IMR-90 (cell line): ENCODE measurements at regions not wholly inside any gene's neighbourhood (a gene's known extent, or its start where the extent isn't known, plus 50 kb on each side); places are given as distances from the start of the nearest gene placed in this dataset.
A peak's percentile ranks its signal among the peaks of the same experiment; 100 is the strongest.

ENCODE experiments used
- ATAC-seq: fragments of 200-7000 bp; cut with Tn5 transposase; 2 replicates; pipeline ENCODE4 v1.9.1; 2020; ENCODE audit warnings: low read depth, mild to moderate bottlenecking, moderate library complexity
- BruUV-seq: library from RNA; stranded (reverse); fragments of 400-500 nt; replicated peaks from 2 replicates; lab custom pipeline; 2021; lab: Mats Ljungman, UMichigan
- CTCF ChIA-PET: fragments of 300-600 bp; formaldehyde crosslinking; extraction: SDS; loops from one replicate; lab custom pipeline; 2021; ENCODE audit warnings: antibody characterized with exemption; lab: Yijun Ruan, JAX
- POLR2A ChIA-PET: fragments of 300-600 bp; sonication (Branson Sonifier 250); formaldehyde crosslinking; loops from one replicate; lab custom pipeline; 2022; ENCODE audit warnings: antibody characterized with exemption; ENCODE audit not compliant: unreplicated experiment; lab: Charles Lee
- DNase-seq: peaks from one replicate; pipeline ENCODE4 v3.0.0; 2013
- H2AFZ ChIP-seq: replicated peaks from 2 replicates; pipeline ENCODE3; 2013; ENCODE audit warnings: low read length, mild to moderate bottlenecking; ENCODE audit not compliant: poor library complexity
- H2AK5ac ChIP-seq: 2 replicates; pipeline ENCODE4 v1.6.1; 2013; ENCODE audit warnings: low read depth, low read length, inconsistent platforms
- H2AK9ac ChIP-seq: replicated peaks from 2 replicates; pipeline ENCODE3; 2013; ENCODE audit warnings: mild to moderate bottlenecking, low read depth, low read length, moderate library complexity; ENCODE audit not compliant: poor library complexity
- H2BK120ac ChIP-seq: 2 replicates; pipeline ENCODE4 v1.6.1; 2013; ENCODE audit warnings: low read depth, low read length, inconsistent platforms
- H2BK15ac ChIP-seq: 3 replicates; pipeline ENCODE4 v1.6.1; 2013; ENCODE audit warnings: low read depth, low read length, inconsistent platforms
- H2BK20ac ChIP-seq: 2 replicates; pipeline ENCODE4 v1.6.1; 2013; ENCODE audit warnings: low read depth, mild to moderate bottlenecking, inconsistent platforms, low read length, moderate library complexity
- H2BK5ac ChIP-seq: 2 replicates; pipeline ENCODE4 v1.6.1; 2013; ENCODE audit warnings: mild to moderate bottlenecking, low read depth, low read length, inconsistent platforms; ENCODE audit not compliant: poor library complexity, severe bottlenecking
- H3K14ac ChIP-seq: replicated peaks from 2 replicates; pipeline ENCODE4 v1.6.1; 2013; ENCODE audit warnings: low read depth, low read length, inconsistent platforms
- H3K18ac ChIP-seq: 2 replicates; pipeline ENCODE4 v1.6.1; 2013; ENCODE audit warnings: low read depth, low read length, control low read depth
- H3K23ac ChIP-seq: 2 replicates; pipeline ENCODE4 v1.6.1; 2013; ENCODE audit warnings: low read depth, low read length, inconsistent platforms
- H3K27ac ChIP-seq: 2 replicates; pipeline ENCODE4 v1.5.1; 2013; ENCODE audit warnings: mild to moderate bottlenecking, control low read depth, low read length; ENCODE audit not compliant: insufficient read depth
- H3K27me3 ChIP-seq: 2 replicates; pipeline ENCODE4 v1.6.1; 2013; ENCODE audit warnings: low read length; ENCODE audit not compliant: control insufficient read depth, insufficient read depth
- H3K36me3 ChIP-seq: 2 replicates; pipeline ENCODE4 v1.6.1; 2013; ENCODE audit warnings: low read length, mixed read lengths; ENCODE audit not compliant: control insufficient read depth, insufficient read depth
- H3K4ac ChIP-seq: 2 replicates; pipeline ENCODE4 v1.6.1; 2013; ENCODE audit warnings: low read depth, low read length, inconsistent platforms
- H3K4me1 ChIP-seq: 2 replicates; pipeline ENCODE4 v1.6.1; 2013; ENCODE audit warnings: low read length, mixed read lengths; ENCODE audit not compliant: control insufficient read depth, insufficient read depth
- H3K4me2 ChIP-seq: 2 replicates; pipeline ENCODE4 v1.6.1; 2013; ENCODE audit warnings: low read depth, mild to moderate bottlenecking, control low read depth, low read length, moderate library complexity
- H3K4me3 ChIP-seq: 2 replicates; pipeline ENCODE4 v1.5.1; 2013; ENCODE audit warnings: low read depth, mild to moderate bottlenecking, control low read depth, low read length, moderate library complexity; ENCODE audit not compliant: insufficient read depth
- H3K56ac ChIP-seq: 2 replicates; pipeline ENCODE4 v1.6.1; 2013; ENCODE audit warnings: low read length, inconsistent platforms; ENCODE audit not compliant: insufficient read depth; ENCODE audit errors: extremely low read depth
- H3K79me1 ChIP-seq, 2 experiments: 2 replicates each; pipeline ENCODE4 v1.6.1; 2013; ENCODE audit warnings: low read length in 2 of 2, inconsistent platforms in 1 of 2, low read depth in 1 of 2
- H3K9ac ChIP-seq: 2 replicates; pipeline ENCODE4 v1.6.1; 2013; ENCODE audit warnings: low read depth, low read length, control low read depth
- H3K9me1 ChIP-seq: 2 replicates; pipeline ENCODE4 v1.6.1; 2013; ENCODE audit warnings: low read length, inconsistent platforms; ENCODE audit not compliant: insufficient read depth
- H3K9me3 ChIP-seq: 2 replicates; pipeline ENCODE4 v1.6.1; 2013; ENCODE audit warnings: low read length; ENCODE audit not compliant: control insufficient read depth, insufficient read depth
- H4K20me1 ChIP-seq: 2 replicates; pipeline ENCODE4 v1.6.1; 2013; ENCODE audit warnings: low read length, inconsistent platforms; ENCODE audit not compliant: insufficient read depth
- H4K5ac ChIP-seq: 2 replicates; pipeline ENCODE4 v1.6.1; 2013; ENCODE audit warnings: mild to moderate bottlenecking, low read depth, low read length, control low read depth
- H4K8ac ChIP-seq, 2 experiments: 2 replicates each; pipeline ENCODE4 v1.6.1; 2013; ENCODE audit warnings: low read depth in 2 of 2, low read length in 2 of 2, control low read depth in 1 of 2, inconsistent platforms in 1 of 2
- H4K91ac ChIP-seq: 2 replicates; pipeline ENCODE4 v1.6.1; 2013; ENCODE audit warnings: low read depth, low read length, inconsistent platforms; ENCODE audit not compliant: insufficient read depth
- CEBPB ChIP-seq: IDR thresholded peaks from 2 replicates; pipeline ENCODE4 v1.6.1; 2012; ENCODE audit warnings: low read depth, low read length, improper control_type of control experiment
- FOS ChIP-seq: fragments of 150-350 bp; IDR thresholded peaks from 2 replicates; pipeline ENCODE4 v1.6.1; 2016; ENCODE audit warnings: low read depth, low read length
- MAFK ChIP-seq: IDR thresholded peaks from 2 replicates; pipeline ENCODE4 v1.6.1; 2012; ENCODE audit warnings: low read depth, low read length, improper control_type of control experiment
- MAZ ChIP-seq: IDR thresholded peaks from 2 replicates; pipeline ENCODE4 v1.6.1; 2012; ENCODE audit warnings: low read depth, mild to moderate bottlenecking, low read length, improper control_type of control experiment, moderate library complexity, borderline replicate concordance
- NFE2L2 ChIP-seq: fragments of 150-350 bp; IDR thresholded peaks from 2 replicates; pipeline ENCODE4 v1.6.1; 2016; ENCODE audit warnings: low read depth, mild to moderate bottlenecking, low read length
- POLR2A ChIP-seq: IDR thresholded peaks from 2 replicates; pipeline ENCODE4 v1.6.1; 2012; ENCODE audit warnings: mild to moderate bottlenecking, low read depth, low read length
- RAD21 ChIP-seq: IDR thresholded peaks from 2 replicates; pipeline ENCODE4 v1.6.1; 2012; ENCODE audit warnings: low read length, improper control_type of control experiment
- SMC3 ChIP-seq: fragments of 150-350 bp; IDR thresholded peaks from 2 replicates; pipeline ENCODE4 v1.6.1; 2016; ENCODE audit warnings: low read depth, mild to moderate bottlenecking, antibody characterized with exemption, low read length, moderate library complexity
- dilution Hi-C: fragments of 300-500 bp; cut with HindIII; formaldehyde crosslinking; loops from one replicate; pipeline ENCODE4 v1.14.3; 2018; ENCODE audit warnings: low sequenced_read_pairs; ENCODE audit not compliant: unreplicated experiment
- in situ Hi-C: fragments of 300-500 bp; cut with MboI; formaldehyde crosslinking; loops from 3 replicates; pipeline ENCODE4 v1.14.3; 2019; ENCODE audit warnings: low sequenced_read_pairs, inconsistent platforms, mixed read lengths
- intact Hi-C: fragments of 100-400 bp; cut with micrococcal nuclease; formaldehyde crosslinking; loops from 2 replicates; pipeline ENCODE4 v1.10.0; 2022
- TF ChIP-seq, protein P1 (sequence below): fragments of 150-350 bp; IDR thresholded peaks from 2 replicates; pipeline ENCODE4 v1.6.1; 2016; ENCODE audit warnings: low read depth, mild to moderate bottlenecking, low read length, moderate library complexity, borderline replicate concordance
- TF ChIP-seq, protein P2 (sequence below): conservative IDR thresholded peaks from 2 replicates; pipeline ENCODE4 v1.5.1; 2012; ENCODE audit warnings: mild to moderate bottlenecking, low read depth, low read length, improper control_type of control experiment

DNA sequence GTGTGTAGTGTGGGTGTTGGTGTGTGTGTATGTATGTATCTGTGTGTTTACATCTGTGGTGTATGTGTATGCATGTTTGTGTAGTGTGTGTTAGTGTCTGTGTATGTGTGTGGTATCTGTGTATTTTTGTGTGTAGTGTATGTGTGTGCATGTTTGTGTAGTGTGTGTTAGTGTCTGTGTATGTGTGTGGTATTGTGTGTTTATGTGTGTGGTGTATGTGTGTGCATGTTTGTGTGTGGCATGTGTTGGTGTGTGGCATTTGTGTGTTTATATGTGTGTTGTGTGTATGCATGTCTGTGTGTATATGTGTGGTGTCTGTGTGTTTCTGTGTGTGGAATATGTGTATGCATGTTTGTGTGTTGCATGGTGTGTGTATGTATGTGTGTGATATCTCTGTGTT, 96.4 kb downstream of the CMPK2 start:
- H3K27me3 ChIP-seq: no peaks in the 10 kb centered on the region; the same call in 1 of the 2 replicates
- H3K9ac ChIP-seq: no peak overlapping the region
- no peak overlapping the region for H3K4ac ChIP-seq
- no peak for DNase-seq
- H3K14ac ChIP-seq: no peak overlapping the region
- no TSS peak for BruUV-seq
- H3K9me1 ChIP-seq: no peaks in the 10 kb centered on the region
- H2AK9ac ChIP-seq: no peak overlapping the region
- no peak overlapping the region for H4K91ac ChIP-seq
- no peak overlapping the region for H2AFZ ChIP-seq
- no peaks in the 10 kb centered on the region for H3K4me1 ChIP-seq
- intact Hi-C loops (no loop called here), in situ Hi-C loops (no loop called here), dilution Hi-C loops (no loop called here)
- no peak for ATAC-seq
- H2AK5ac ChIP-seq: no peak overlapping the region
- H3K79me1 ChIP-seq: no peaks in the 10 kb centered on the region
- H2BK20ac ChIP-seq: no peak overlapping the region
- H3K4me2 ChIP-seq: no peak overlapping the region
- TF ChIP-seq CEBPB (no peak), MAFK (no peak), RAD21 (no peak), SMC3 (no peak), POLR2A (no peak), MAZ (no peak), NFE2L2 (no peak), FOS (no peak)
- TF ChIP-seq, protein P1, sequence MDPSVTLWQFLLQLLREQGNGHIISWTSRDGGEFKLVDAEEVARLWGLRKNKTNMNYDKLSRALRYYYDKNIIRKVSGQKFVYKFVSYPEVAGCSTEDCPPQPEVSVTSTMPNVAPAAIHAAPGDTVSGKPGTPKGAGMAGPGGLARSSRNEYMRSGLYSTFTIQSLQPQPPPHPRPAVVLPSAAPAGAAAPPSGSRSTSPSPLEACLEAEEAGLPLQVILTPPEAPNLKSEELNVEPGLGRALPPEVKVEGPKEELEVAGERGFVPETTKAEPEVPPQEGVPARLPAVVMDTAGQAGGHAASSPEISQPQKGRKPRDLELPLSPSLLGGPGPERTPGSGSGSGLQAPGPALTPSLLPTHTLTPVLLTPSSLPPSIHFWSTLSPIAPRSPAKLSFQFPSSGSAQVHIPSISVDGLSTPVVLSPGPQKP: no peak
- TF ChIP-seq, protein P2, sequence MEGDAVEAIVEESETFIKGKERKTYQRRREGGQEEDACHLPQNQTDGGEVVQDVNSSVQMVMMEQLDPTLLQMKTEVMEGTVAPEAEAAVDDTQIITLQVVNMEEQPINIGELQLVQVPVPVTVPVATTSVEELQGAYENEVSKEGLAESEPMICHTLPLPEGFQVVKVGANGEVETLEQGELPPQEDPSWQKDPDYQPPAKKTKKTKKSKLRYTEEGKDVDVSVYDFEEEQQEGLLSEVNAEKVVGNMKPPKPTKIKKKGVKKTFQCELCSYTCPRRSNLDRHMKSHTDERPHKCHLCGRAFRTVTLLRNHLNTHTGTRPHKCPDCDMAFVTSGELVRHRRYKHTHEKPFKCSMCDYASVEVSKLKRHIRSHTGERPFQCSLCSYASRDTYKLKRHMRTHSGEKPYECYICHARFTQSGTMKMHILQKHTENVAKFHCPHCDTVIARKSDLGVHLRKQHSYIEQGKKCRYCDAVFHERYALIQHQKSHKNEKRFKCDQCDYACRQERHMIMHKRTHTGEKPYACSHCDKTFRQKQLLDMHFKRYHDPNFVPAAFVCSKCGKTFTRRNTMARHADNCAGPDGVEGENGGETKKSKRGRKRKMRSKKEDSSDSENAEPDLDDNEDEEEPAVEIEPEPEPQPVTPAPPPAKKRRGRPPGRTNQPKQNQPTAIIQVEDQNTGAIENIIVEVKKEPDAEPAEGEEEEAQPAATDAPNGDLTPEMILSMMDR: no peak
- H3K18ac ChIP-seq: no peak overlapping the region
- no peaks in the 10 kb centered on the region for H3K9me3 ChIP-seq
- H3K4me3 ChIP-seq: no peak overlapping the region
- H4K5ac ChIP-seq: no peak overlapping the region
- H2BK120ac ChIP-seq: no peak overlapping the region
- H3K27ac ChIP-seq: no peak overlapping the region
- no peaks in the 10 kb centered on the region for H3K36me3 ChIP-seq
- no peak overlapping the region for H4K8ac ChIP-seq
- peak overlapping the region; percentile 4 for H2BK5ac ChIP-seq
- no peak overlapping the region for H2BK15ac ChIP-seq
- no peak overlapping the region for H3K23ac ChIP-seq
- POLR2A ChIA-PET: no interaction called here
- no peaks in the 10 kb centered on the region for H4K20me1 ChIP-seq
- no peak overlapping the region for H3K56ac ChIP-seq
- CTCF ChIA-PET: no interaction called here
